Bronchial epithelial cell (primary cell): ENCODE measurements at regions not wholly inside any gene's neighbourhood (a gene's known extent, or its start where the extent isn't known, plus 50 kb on each side); places are given as distances from the start of the nearest gene placed in this dataset.

Source experiments
- DNase-seq: peaks from one replicate; pipeline ENCODE4 v3.0.0-alpha.2; 2010; ENCODE audit warnings: low read depth
- FAIRE-seq: peaks from 2 replicates; lab custom pipeline; 2011; peaks lifted over from hg19 to GRCh38; lab: Jason Lieb, UNC
- H3K27me3 ChIP-seq: 2 replicates; pipeline ENCODE4 v1.5.1; 2011; ENCODE audit warnings: low read length; ENCODE audit not compliant: control insufficient read depth, insufficient read depth
- H3K36me3 ChIP-seq: 2 replicates; pipeline ENCODE4 v1.5.1; 2011; ENCODE audit warnings: low read length; ENCODE audit not compliant: control insufficient read depth, insufficient read depth
- H3K4me3 ChIP-seq: 2 replicates; pipeline ENCODE4 v1.5.1; 2011; ENCODE audit warnings: mild to moderate bottlenecking, low read depth, low read length, control low read depth
- CTCF ChIP-seq: IDR thresholded peaks from 2 replicates; pipeline ENCODE4 v1.5.1; 2011; ENCODE audit warnings: mild to moderate bottlenecking, moderate library complexity, low read length, control low read depth, inconsistent platforms; ENCODE audit not compliant: insufficient read depth, severe bottlenecking

GRCh38 chr13:37995092-37995491 is 125.5 kb upstream of the TRPC4 start:
- DNase-seq (no peak), FAIRE-seq (no peak)
- TF ChIP-seq CTCF: no peak
- Histone ChIP-seq H3K4me3 (no peak overlapping the region), H3K27me3 (no peaks in the 10 kb centered on the region), H3K36me3 (no peaks in the 10 kb centered on the region)

- DNase-seq: no peak
- no peaks in the 10 kb centered on the region for H3K27me3 ChIP-seq
- TF ChIP-seq CTCF: no peak
- no peak for FAIRE-seq
- H3K4me3 ChIP-seq: no peak overlapping the region
- H3K36me3 ChIP-seq: no peaks in the 10 kb centered on the region
Measured at GRCh38 chr13:37986811-37987210, 117.2 kb upstream of the TRPC4 start.

GRCh38 chr13:37985281-37985680 is 115.7 kb upstream of the TRPC4 start:
- no peak for FAIRE-seq

GRCh38 chr13:37984357-37984756 is 114.8 kb upstream of the TRPC4 start:
- Histone ChIP-seq H3K36me3 (no peaks in the 10 kb centered on the region), H3K27me3 (no peaks in the 10 kb centered on the region), H3K4me3 (no peak overlapping the region)
- DNase-seq: no peak
- FAIRE-seq: no peak
- TF ChIP-seq CTCF: peak; percentile 8

More at GRCh38 chr13:37985281-37985680, 115.7 kb upstream of the TRPC4 start:
- no peak for DNase-seq
- no peaks in the 10 kb centered on the region for H3K27me3 ChIP-seq
- no peaks in the 10 kb centered on the region for H3K36me3 ChIP-seq
- H3K4me3 ChIP-seq: no peak overlapping the region
- TF ChIP-seq CTCF: no peak

GRCh38 chr13:37981932-37982331 is 112.4 kb upstream of the TRPC4 start:
- Histone ChIP-seq H3K27me3 (no peaks in the 10 kb centered on the region), H3K36me3 (no peaks in the 10 kb centered on the region), H3K4me3 (no peak overlapping the region)
- DNase-seq: no peak
- TF ChIP-seq CTCF: no peak
- no peak for FAIRE-seq

GRCh38 chr13:37978680-37979079 is 109.1 kb upstream of the TRPC4 start:
- no peak for TF ChIP-seq CTCF
- FAIRE-seq (no peak), DNase-seq (no peak)
- no peaks in the 10 kb centered on the region for H3K36me3 ChIP-seq
- no peak overlapping the region for H3K4me3 ChIP-seq
- no peaks in the 10 kb centered on the region for H3K27me3 ChIP-seq
